ENCODE measurements at regions not wholly inside any gene's neighbourhood (a gene's known extent, or its start where the extent isn't known, plus 50 kb on each side); places are given as distances from the start of the nearest gene placed in this dataset.

GRCh38 chr1:206417774-206418614, 52.3 kb upstream of the IKBKE start:
- DNase-seq: no peak

GRCh38 chr1:206419250-206419649, 51.0 kb upstream of the IKBKE start:
- no peak for DNase-seq

- no peak for DNase-seq
Measured at GRCh38 chr1:206419783-206420182, 50.5 kb upstream of the IKBKE start.

- no peak for DNase-seq
Measured at GRCh38 chr1:206420471-206420870, 49.8 kb upstream of the IKBKE start.
